ENCODE measurements at regions not wholly inside any gene's neighbourhood (a gene's known extent, or its start where the extent isn't known, plus 50 kb on each side); places are given as distances from the start of the nearest gene placed in this dataset.

DNA sequence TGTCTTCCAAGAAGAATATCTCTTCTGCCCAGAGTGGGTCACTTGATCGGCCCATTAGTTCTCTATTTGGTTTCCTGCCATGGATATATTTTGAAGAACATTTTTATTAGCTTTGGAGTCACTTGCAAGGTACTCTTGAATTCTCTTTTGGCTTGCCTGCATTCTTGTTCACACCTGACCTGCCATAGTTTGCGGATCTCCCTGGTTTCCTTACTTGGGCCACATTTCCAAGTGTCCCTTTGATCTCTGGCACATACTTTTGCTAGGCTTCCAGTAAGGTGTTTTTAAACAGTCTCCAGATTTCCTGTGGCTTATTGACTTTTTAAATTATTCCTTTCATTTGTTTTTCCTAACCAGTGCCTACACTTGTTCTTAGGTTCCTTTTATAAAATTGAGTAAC, 488.5 kb upstream of the MDFIC2 start:
- TF ChIP-seq EP300 (IDR thresholded peaks at IDR 0.05; ENCODE audit: borderline replicate concordance), result no peak
- TF ChIP-seq TCF12 (IDR thresholded peaks at IDR 0.05; ENCODE audit: low read depth), result no peak
- TF ChIP-seq, protein P1, sequence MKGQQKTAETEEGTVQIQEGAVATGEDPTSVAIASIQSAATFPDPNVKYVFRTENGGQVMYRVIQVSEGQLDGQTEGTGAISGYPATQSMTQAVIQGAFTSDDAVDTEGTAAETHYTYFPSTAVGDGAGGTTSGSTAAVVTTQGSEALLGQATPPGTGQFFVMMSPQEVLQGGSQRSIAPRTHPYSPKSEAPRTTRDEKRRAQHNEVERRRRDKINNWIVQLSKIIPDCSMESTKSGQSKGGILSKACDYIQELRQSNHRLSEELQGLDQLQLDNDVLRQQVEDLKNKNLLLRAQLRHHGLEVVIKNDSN (IDR thresholded peaks at IDR 0.05), result no peak
- no peak for TF ChIP-seq CEBPB (IDR thresholded peaks at IDR 0.05)
- TF ChIP-seq, protein P2, sequence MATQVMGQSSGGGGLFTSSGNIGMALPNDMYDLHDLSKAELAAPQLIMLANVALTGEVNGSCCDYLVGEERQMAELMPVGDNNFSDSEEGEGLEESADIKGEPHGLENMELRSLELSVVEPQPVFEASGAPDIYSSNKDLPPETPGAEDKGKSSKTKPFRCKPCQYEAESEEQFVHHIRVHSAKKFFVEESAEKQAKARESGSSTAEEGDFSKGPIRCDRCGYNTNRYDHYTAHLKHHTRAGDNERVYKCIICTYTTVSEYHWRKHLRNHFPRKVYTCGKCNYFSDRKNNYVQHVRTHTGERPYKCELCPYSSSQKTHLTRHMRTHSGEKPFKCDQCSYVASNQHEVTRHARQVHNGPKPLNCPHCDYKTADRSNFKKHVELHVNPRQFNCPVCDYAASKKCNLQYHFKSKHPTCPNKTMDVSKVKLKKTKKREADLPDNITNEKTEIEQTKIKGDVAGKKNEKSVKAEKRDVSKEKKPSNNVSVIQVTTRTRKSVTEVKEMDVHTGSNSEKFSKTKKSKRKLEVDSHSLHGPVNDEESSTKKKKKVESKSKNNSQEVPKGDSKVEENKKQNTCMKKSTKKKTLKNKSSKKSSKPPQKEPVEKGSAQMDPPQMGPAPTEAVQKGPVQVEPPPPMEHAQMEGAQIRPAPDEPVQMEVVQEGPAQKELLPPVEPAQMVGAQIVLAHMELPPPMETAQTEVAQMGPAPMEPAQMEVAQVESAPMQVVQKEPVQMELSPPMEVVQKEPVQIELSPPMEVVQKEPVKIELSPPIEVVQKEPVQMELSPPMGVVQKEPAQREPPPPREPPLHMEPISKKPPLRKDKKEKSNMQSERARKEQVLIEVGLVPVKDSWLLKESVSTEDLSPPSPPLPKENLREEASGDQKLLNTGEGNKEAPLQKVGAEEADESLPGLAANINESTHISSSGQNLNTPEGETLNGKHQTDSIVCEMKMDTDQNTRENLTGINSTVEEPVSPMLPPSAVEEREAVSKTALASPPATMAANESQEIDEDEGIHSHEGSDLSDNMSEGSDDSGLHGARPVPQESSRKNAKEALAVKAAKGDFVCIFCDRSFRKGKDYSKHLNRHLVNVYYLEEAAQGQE (IDR thresholded peaks at IDR 0.05; ENCODE audit: low read depth), result no peak
- TF ChIP-seq ZBTB7A (IDR thresholded peaks at IDR 0.05; ENCODE audit: low read depth), result no peak
- TF ChIP-seq NFIC (IDR thresholded peaks at IDR 0.05), result no peak
- no peak for TF ChIP-seq FOXM1 (IDR thresholded peaks at IDR 0.05; ENCODE audit: borderline replicate concordance, low read depth)

DNA sequence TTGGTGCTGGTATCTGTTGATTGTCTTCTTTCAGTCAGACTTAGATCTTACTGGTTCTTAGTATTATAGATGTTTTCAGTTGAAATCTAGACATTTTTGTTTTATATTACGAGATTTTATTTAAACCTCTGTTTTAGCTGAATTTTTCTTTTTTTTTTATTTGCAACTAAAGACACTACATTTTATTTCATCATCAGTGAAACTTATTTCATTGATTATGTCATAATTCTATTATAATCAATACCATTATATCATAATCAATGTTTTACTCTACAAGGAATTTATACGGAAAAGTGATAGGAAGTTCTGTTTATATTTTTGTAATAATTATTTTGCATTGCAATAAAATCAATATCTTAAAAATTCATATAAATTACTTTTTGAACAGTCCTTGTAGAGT, 477.4 kb upstream of the MDFIC2 start:
- TF ChIP-seq EP300 (IDR thresholded peaks at IDR 0.05; ENCODE audit: borderline replicate concordance), result no peak
- no peak for TF ChIP-seq ZBTB7A (IDR thresholded peaks at IDR 0.05; ENCODE audit: low read depth)
- no peak for TF ChIP-seq TEAD4 (IDR thresholded peaks at IDR 0.05)
- no peak for TF ChIP-seq NFIC (IDR thresholded peaks at IDR 0.05)
- TF ChIP-seq, protein P2 (IDR thresholded peaks at IDR 0.05; ENCODE audit: low read depth), result no peak
- TF ChIP-seq TAF1 (IDR thresholded peaks at IDR 0.05; ENCODE audit: low read depth), result no peak

DNA sequence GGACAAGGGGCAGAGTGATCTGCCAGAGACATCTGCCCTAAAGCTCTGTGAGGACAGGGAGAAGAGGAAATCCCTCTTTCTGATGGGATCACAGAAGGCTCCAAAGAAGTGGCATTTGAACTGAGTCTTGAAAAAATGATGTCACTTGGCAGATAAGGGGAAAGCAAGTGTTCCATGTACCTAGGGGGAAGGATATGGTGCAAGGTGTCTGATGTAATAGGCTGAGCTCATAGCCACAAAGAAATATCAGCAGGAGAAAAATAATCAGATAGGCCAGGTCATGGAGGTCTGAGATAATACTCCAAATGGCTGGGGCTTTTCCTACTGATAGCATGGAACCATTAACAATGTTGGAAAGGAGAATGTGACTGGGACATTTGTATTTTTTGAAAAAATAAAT, 468.4 kb upstream of the MDFIC2 start:
- TF ChIP-seq CREB1 (IDR thresholded peaks at IDR 0.05; ENCODE audit: low read depth) (no peak), TEAD4 (IDR thresholded peaks at IDR 0.05) (no peak), NFIC (IDR thresholded peaks at IDR 0.05) (no peak), EGR1 (IDR thresholded peaks at IDR 0.05) (no peak), TAF1 (IDR thresholded peaks at IDR 0.05; ENCODE audit: low read depth) (no peak), CEBPB (IDR thresholded peaks at IDR 0.05) (no peak), EP300 (IDR thresholded peaks at IDR 0.05; ENCODE audit: borderline replicate concordance) (no peak), ZBTB7A (IDR thresholded peaks at IDR 0.05; ENCODE audit: low read depth) (no peak), YY1 (IDR thresholded peaks at IDR 0.05; ENCODE audit: low read depth) (no peak), TCF12 (IDR thresholded peaks at IDR 0.05; ENCODE audit: low read depth) (no peak), RAD21 (IDR thresholded peaks at IDR 0.05; ENCODE audit: low read depth) (no peak), FOXM1 (IDR thresholded peaks at IDR 0.05; ENCODE audit: borderline replicate concordance, low read depth) (no peak)
- TF ChIP-seq, protein P1 (IDR thresholded peaks at IDR 0.05), result no peak
- TF ChIP-seq, protein P2 (IDR thresholded peaks at IDR 0.05; ENCODE audit: low read depth), result no peak
- TF ChIP-seq, protein P3, sequence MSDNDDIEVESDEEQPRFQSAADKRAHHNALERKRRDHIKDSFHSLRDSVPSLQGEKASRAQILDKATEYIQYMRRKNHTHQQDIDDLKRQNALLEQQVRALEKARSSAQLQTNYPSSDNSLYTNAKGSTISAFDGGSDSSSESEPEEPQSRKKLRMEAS (IDR thresholded peaks at IDR 0.05), result no peak

DNA sequence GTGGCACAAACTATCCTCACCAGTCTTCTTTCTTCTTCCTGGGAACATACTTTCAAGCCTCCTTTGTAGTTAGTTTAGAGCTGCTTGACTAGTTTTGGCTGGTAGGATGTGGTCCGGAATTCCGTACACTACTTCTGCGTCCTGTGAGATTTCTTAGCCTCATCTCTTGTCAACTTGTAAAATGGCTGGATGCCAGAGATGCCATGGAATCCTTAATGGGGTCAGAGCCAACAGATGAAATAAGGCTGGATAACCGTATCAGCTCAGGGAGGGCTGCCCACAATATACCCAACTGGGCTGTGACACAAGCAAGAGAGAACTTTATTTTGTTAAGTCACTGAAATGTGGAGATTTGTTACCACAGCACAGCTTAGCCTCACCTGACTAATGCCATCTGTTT, 466.9 kb upstream of the MDFIC2 start:
- TF ChIP-seq CEBPB (IDR thresholded peaks at IDR 0.05), result no peak
- no peak for TF ChIP-seq YY1 (IDR thresholded peaks at IDR 0.05; ENCODE audit: low read depth)
- TF ChIP-seq, protein P3 (IDR thresholded peaks at IDR 0.05), result no peak
- TF ChIP-seq FOXM1 (IDR thresholded peaks at IDR 0.05; ENCODE audit: borderline replicate concordance, low read depth), result no peak

DNA sequence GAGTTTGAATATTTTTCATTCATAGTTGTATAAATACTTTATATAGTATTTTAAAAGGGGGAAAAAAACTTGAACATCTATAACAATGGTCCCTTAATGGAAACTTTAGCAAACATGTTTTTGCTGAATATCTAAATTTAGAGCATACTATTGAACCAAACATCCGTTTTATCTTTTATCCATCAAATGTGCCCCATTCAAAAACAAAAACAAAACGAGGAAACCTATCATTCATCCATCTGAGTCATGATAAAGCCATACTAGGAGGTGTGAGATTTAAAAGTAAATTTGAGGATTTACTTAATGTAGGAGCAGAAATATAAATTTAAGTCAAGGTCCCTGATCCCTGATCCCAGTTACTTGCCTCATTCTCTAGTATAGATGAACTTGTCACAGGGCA, 463.6 kb upstream of the MDFIC2 start:
- no peak for TF ChIP-seq TEAD4 (IDR thresholded peaks at IDR 0.05)
- no peak for TF ChIP-seq CREB1 (IDR thresholded peaks at IDR 0.05; ENCODE audit: low read depth)
- TF ChIP-seq, protein P3 (IDR thresholded peaks at IDR 0.05), result no peak
- no peak for TF ChIP-seq EGR1 (IDR thresholded peaks at IDR 0.05)
- TF ChIP-seq NFIC (IDR thresholded peaks at IDR 0.05), result no peak
- TF ChIP-seq YY1 (IDR thresholded peaks at IDR 0.05; ENCODE audit: low read depth), result no peak
- TF ChIP-seq TCF12 (IDR thresholded peaks at IDR 0.05; ENCODE audit: low read depth), result no peak
- TF ChIP-seq RAD21 (IDR thresholded peaks at IDR 0.05; ENCODE audit: low read depth), result no peak
- no peak for TF ChIP-seq CEBPB (IDR thresholded peaks at IDR 0.05)
- no peak for TF ChIP-seq TAF1 (IDR thresholded peaks at IDR 0.05; ENCODE audit: low read depth)
